ENCODE measurements at regions not wholly inside any gene's neighbourhood (a gene's known extent, or its start where the extent isn't known, plus 50 kb on each side); places are given as distances from the start of the nearest gene placed in this dataset.

DNA sequence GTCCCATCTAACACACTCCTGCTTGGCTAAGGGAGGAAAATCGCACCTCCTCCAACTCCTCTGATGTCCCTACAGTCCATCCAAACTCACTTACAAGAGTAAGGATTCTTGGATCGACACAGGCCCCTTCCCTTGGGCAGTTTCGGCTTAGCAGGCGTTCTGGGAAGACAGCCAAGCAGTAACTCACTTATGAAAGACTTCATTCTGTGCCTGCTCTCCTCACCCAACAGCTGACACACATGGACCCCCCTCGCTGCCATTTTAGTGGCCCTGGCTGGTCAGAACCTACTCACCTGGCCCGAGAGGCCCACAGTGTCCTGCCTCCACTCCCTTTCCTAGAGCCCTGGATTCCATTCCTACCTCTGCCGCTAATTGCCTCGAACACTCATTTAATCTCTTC lies 52.3 kb upstream of the BCL2L14 start:
- no peak; the same call in 1 of the 2 replicates for ATAC-seq
- ChIA-PET CTCF (no interaction called here), POLR2A (no interaction called here)
- Histone ChIP-seq H3K4me1 (ENCODE audit: control insufficient read depth, insufficient read depth, low read length) (no peaks in the 10 kb centered on the region), H3K36me3 (ENCODE audit: control insufficient read depth, insufficient read depth, low read length) (no peaks in the 10 kb centered on the region), H3K27ac (ENCODE audit: low read length) (no peak overlapping the region), H3K27me3 (ENCODE audit: control insufficient read depth, insufficient read depth, low read length) (no peaks in the 10 kb centered on the region), H3K9me3 (ENCODE audit: control insufficient read depth, insufficient read depth, low read depth, low read length) (no peaks in the 10 kb centered on the region), H3K4me3 (ENCODE audit: low read depth in 2 of 2, low read length in 2 of 2) (no peak overlapping the region)
- DNase-seq (ENCODE audit: low read depth, low spot score), result no peak
- intact Hi-C loops (cut with micrococcal nuclease; ENCODE audit: unreplicated experiment) (no loop called here), in situ Hi-C loops (cut with HindIII; ENCODE audit: low pct_unique_long_range_greater_than_20kb, low sequenced_read_pairs) (no loop called here)
- no TSS peak for BruUV-seq (replicated peaks)
- TF ChIP-seq SIN3A (IDR thresholded peaks at IDR 0.05; ENCODE audit: borderline replicate concordance, insufficient read depth, low read depth, low read length), result no peak

DNA sequence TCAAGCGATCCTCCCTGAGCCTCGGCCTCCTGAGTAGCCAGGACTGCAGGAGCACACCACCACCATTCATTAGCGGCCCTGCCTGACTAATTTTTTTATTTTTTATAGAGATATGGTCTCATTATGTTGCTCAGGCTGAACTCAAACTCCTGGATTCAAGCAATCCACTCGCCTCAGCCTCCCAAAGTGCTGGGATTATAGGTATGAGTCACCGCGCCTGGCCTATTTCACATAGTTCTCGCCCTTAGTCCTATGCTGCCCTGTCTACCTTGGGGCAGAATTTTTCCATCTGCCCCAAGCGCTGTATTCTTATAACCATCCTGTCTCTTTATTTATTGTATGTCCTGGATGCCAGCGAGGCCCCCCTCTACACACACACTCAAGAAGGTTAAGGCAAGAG lies 50.9 kb upstream of the BCL2L14 start:
- no peaks in the 10 kb centered on the region for H3K27me3 ChIP-seq (ENCODE audit: control insufficient read depth, insufficient read depth, low read length)
- TF ChIP-seq POLR2AphosphoS5 (IDR thresholded peaks at IDR 0.05; ENCODE audit: low read depth, low read length) (no peak), SIN3A (IDR thresholded peaks at IDR 0.05; ENCODE audit: borderline replicate concordance, insufficient read depth, low read depth, low read length) (no peak), TCF7L2 (IDR thresholded peaks at IDR 0.05; ENCODE audit: low read depth, low read length) (no peak)
- TF ChIP-seq, protein P1, sequence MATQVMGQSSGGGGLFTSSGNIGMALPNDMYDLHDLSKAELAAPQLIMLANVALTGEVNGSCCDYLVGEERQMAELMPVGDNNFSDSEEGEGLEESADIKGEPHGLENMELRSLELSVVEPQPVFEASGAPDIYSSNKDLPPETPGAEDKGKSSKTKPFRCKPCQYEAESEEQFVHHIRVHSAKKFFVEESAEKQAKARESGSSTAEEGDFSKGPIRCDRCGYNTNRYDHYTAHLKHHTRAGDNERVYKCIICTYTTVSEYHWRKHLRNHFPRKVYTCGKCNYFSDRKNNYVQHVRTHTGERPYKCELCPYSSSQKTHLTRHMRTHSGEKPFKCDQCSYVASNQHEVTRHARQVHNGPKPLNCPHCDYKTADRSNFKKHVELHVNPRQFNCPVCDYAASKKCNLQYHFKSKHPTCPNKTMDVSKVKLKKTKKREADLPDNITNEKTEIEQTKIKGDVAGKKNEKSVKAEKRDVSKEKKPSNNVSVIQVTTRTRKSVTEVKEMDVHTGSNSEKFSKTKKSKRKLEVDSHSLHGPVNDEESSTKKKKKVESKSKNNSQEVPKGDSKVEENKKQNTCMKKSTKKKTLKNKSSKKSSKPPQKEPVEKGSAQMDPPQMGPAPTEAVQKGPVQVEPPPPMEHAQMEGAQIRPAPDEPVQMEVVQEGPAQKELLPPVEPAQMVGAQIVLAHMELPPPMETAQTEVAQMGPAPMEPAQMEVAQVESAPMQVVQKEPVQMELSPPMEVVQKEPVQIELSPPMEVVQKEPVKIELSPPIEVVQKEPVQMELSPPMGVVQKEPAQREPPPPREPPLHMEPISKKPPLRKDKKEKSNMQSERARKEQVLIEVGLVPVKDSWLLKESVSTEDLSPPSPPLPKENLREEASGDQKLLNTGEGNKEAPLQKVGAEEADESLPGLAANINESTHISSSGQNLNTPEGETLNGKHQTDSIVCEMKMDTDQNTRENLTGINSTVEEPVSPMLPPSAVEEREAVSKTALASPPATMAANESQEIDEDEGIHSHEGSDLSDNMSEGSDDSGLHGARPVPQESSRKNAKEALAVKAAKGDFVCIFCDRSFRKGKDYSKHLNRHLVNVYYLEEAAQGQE (IDR thresholded peaks at IDR 0.05; ENCODE audit: insufficient read depth in 1 of 2, low read depth in 2 of 2, low read length in 1 of 2), result no peak
- TF ChIP-seq, protein P2, sequence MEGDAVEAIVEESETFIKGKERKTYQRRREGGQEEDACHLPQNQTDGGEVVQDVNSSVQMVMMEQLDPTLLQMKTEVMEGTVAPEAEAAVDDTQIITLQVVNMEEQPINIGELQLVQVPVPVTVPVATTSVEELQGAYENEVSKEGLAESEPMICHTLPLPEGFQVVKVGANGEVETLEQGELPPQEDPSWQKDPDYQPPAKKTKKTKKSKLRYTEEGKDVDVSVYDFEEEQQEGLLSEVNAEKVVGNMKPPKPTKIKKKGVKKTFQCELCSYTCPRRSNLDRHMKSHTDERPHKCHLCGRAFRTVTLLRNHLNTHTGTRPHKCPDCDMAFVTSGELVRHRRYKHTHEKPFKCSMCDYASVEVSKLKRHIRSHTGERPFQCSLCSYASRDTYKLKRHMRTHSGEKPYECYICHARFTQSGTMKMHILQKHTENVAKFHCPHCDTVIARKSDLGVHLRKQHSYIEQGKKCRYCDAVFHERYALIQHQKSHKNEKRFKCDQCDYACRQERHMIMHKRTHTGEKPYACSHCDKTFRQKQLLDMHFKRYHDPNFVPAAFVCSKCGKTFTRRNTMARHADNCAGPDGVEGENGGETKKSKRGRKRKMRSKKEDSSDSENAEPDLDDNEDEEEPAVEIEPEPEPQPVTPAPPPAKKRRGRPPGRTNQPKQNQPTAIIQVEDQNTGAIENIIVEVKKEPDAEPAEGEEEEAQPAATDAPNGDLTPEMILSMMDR (IDR thresholded peaks at IDR 0.05), result no peak
- ChIA-PET POLR2A (no interaction called here), CTCF (no interaction called here)
- no peak overlapping the region for H3K27ac ChIP-seq (ENCODE audit: low read length)
- no peaks in the 10 kb centered on the region for H3K9me3 ChIP-seq (ENCODE audit: control insufficient read depth, insufficient read depth, low read depth, low read length)
- intact Hi-C loops (cut with micrococcal nuclease; ENCODE audit: unreplicated experiment) (no loop called here), in situ Hi-C loops (cut with HindIII; ENCODE audit: low pct_unique_long_range_greater_than_20kb, low sequenced_read_pairs) (no loop called here)
- no peak for DNase-seq (ENCODE audit: low read depth, low spot score)
- ATAC-seq, result no peak
- no peaks in the 10 kb centered on the region for H3K4me1 ChIP-seq (ENCODE audit: control insufficient read depth, insufficient read depth, low read length)
- no peak overlapping the region for H3K4me3 ChIP-seq (ENCODE audit: low read depth in 2 of 2, low read length in 2 of 2)
- BruUV-seq (replicated peaks), result no TSS peak
- H3K36me3 ChIP-seq (ENCODE audit: control insufficient read depth, insufficient read depth, low read length), result no peaks in the 10 kb centered on the region

DNA sequence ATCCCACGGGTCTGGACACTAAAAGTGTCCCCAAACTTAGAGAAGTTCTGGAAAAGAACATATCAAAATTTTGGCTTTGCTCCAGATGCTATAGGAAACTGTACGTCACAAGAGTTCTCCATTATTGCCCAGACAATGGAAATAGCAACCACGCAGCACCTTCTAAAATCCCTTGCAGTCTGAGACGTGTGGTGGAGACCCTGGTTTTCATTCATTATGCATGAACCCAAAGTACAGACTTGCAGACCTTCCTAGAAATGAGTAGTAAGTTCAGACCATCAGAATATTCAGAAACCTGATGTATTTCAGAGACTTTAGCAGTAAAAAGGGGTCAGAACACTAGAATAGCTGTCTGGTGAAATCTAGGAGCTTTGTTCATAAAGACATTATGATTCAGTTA lies 50.0 kb upstream of the BCL2L14 start:
- no peaks in the 10 kb centered on the region for H3K36me3 ChIP-seq (ENCODE audit: control insufficient read depth, insufficient read depth, low read length)
- CTCF ChIA-PET, result no interaction called here
- intact Hi-C loops (cut with micrococcal nuclease; ENCODE audit: unreplicated experiment) (no loop called here), in situ Hi-C loops (cut with HindIII; ENCODE audit: low pct_unique_long_range_greater_than_20kb, low sequenced_read_pairs) (no loop called here)
- ATAC-seq (no peak), DNase-seq (ENCODE audit: low read depth, low spot score) (no peak)
- no peaks in the 10 kb centered on the region for H3K27me3 ChIP-seq (ENCODE audit: control insufficient read depth, insufficient read depth, low read length)
- H3K4me1 ChIP-seq (ENCODE audit: control insufficient read depth, insufficient read depth, low read length), result no peaks in the 10 kb centered on the region
- no peak overlapping the region for H3K27ac ChIP-seq (ENCODE audit: low read length)
- H3K9me3 ChIP-seq (ENCODE audit: control insufficient read depth, insufficient read depth, low read depth, low read length), result no peaks in the 10 kb centered on the region
- no peak for TF ChIP-seq POLR2AphosphoS5 (IDR thresholded peaks at IDR 0.05; ENCODE audit: low read depth, low read length)
- no peak for TF ChIP-seq SIN3A (IDR thresholded peaks at IDR 0.05; ENCODE audit: borderline replicate concordance, insufficient read depth, low read depth, low read length)
- TF ChIP-seq TCF7L2 (IDR thresholded peaks at IDR 0.05; ENCODE audit: low read depth, low read length), result no peak
- TF ChIP-seq, protein P2 (IDR thresholded peaks at IDR 0.05), result no peak
- POLR2A ChIA-PET, result no interaction called here
- no TSS peak for BruUV-seq (replicated peaks)
- H3K4me3 ChIP-seq (ENCODE audit: low read depth in 2 of 2, low read length in 2 of 2), result no peak overlapping the region

Data from Panc1 (cell line).